GM19468 (cell line): ENCODE measurements at regions not wholly inside any gene's neighbourhood (a gene's known extent, or its start where the extent isn't known, plus 50 kb on each side); places are given as distances from the start of the nearest gene placed in this dataset.
"Not testable (repeated sequence)": the region's sequence is repeated elsewhere in the genome, so short reads cannot be mapped to it uniquely, and the experiment has no call there.

ENCODE experiments used
- ATAC-seq: cut with Tn5 transposase; IDR thresholded peaks from one replicate; pipeline ENCODE4 v1.9.1; 2021; ENCODE audit warnings: mild to moderate bottlenecking, moderate library complexity, moderate number of reproducible peaks; ENCODE audit not compliant: unreplicated experiment; ENCODE audit errors: extremely low read depth

GRCh38 chr19:28589991-28590411 lies 623.0 kb downstream of the UQCRFS1 start:
- ATAC-seq: not testable (repeated sequence)

- no peak for ATAC-seq
Measured at GRCh38 chr19:28586474-28586873, 626.5 kb downstream of the UQCRFS1 start.

GRCh38 chr19:28585796-28586195 lies 627.2 kb downstream of the UQCRFS1 start:
- no peak for ATAC-seq

GRCh38 chr19:28583713-28584112 lies 629.2 kb downstream of the UQCRFS1 start:
- ATAC-seq: no peak

- ATAC-seq: no peak
Measured at GRCh38 chr19:28583242-28583641, 629.7 kb downstream of the UQCRFS1 start.

- ATAC-seq: no peak
Measured at GRCh38 chr19:28582796-28583195, 630.2 kb downstream of the UQCRFS1 start.

GRCh38 chr19:28582344-28582743 lies 630.6 kb downstream of the UQCRFS1 start:
- no peak for ATAC-seq

- ATAC-seq: no peak
Measured at GRCh38 chr19:28581468-28581770, 631.5 kb downstream of the UQCRFS1 start.

GRCh38 chr19:28578786-28579505 lies 634.0 kb downstream of the UQCRFS1 start:
- no peak for ATAC-seq

GRCh38 chr19:28578208-28578607 lies 634.7 kb downstream of the UQCRFS1 start:
- ATAC-seq: no peak

GRCh38 chr19:28577666-28578065 lies 635.3 kb downstream of the UQCRFS1 start:
- ATAC-seq: no peak

- no peak for ATAC-seq
Measured at GRCh38 chr19:28577233-28577632, 635.7 kb downstream of the UQCRFS1 start.

- no peak for ATAC-seq
Measured at GRCh38 chr19:28575816-28576215, 637.1 kb downstream of the UQCRFS1 start.

GRCh38 chr19:28575312-28575711 lies 637.6 kb downstream of the UQCRFS1 start:
- not testable (repeated sequence) for ATAC-seq

- ATAC-seq: no peak
Measured at GRCh38 chr19:28574212-28574611, 638.7 kb downstream of the UQCRFS1 start.

- ATAC-seq: no peak
Measured at GRCh38 chr19:28569132-28570131, 643.5 kb downstream of the UQCRFS1 start.

- no peak for ATAC-seq
Measured at GRCh38 chr19:28567834-28568233, 645.1 kb downstream of the UQCRFS1 start.

GRCh38 chr19:28563964-28564921 lies 648.7 kb downstream of the UQCRFS1 start:
- ATAC-seq: no peak

GRCh38 chr19:28560786-28561185 lies 652.2 kb downstream of the UQCRFS1 start:
- no peak for ATAC-seq

- no peak for ATAC-seq
Measured at GRCh38 chr19:28558783-28559182, 654.2 kb downstream of the UQCRFS1 start.
